MM.1S (cell line): ENCODE measurements at regions not wholly inside any gene's neighbourhood (a gene's known extent, or its start where the extent isn't known, plus 50 kb on each side); places are given as distances from the start of the nearest gene placed in this dataset.

Experiments used
- EZH2 ChIP-seq: fragments of 300-600 bp; sonication (generic); optimal IDR thresholded peaks from 2 replicates; pipeline ENCODE3; 2017; ENCODE audit warnings: low read depth, mild to moderate bottlenecking, antibody characterized with exemption, low read length, mixed read lengths
- TF ChIP-seq, protein P1 (sequence below): fragments of 300-600 bp; sonication (generic); IDR thresholded peaks from 2 replicates; pipeline ENCODE4 v1.5.1; 2016; ENCODE audit warnings: antibody characterized with exemption, low read length, mixed read lengths

GRCh38 chr2:133732059-133732458 is 163.8 kb upstream of the NCKAP5 start:
- TF ChIP-seq, protein P1, sequence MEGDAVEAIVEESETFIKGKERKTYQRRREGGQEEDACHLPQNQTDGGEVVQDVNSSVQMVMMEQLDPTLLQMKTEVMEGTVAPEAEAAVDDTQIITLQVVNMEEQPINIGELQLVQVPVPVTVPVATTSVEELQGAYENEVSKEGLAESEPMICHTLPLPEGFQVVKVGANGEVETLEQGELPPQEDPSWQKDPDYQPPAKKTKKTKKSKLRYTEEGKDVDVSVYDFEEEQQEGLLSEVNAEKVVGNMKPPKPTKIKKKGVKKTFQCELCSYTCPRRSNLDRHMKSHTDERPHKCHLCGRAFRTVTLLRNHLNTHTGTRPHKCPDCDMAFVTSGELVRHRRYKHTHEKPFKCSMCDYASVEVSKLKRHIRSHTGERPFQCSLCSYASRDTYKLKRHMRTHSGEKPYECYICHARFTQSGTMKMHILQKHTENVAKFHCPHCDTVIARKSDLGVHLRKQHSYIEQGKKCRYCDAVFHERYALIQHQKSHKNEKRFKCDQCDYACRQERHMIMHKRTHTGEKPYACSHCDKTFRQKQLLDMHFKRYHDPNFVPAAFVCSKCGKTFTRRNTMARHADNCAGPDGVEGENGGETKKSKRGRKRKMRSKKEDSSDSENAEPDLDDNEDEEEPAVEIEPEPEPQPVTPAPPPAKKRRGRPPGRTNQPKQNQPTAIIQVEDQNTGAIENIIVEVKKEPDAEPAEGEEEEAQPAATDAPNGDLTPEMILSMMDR, result no peak
- TF ChIP-seq EZH2, result no peak
